Fibroblast of peridontal ligament (primary cell): ENCODE measurements at regions not wholly inside any gene's neighbourhood (a gene's known extent, or its start where the extent isn't known, plus 50 kb on each side); places are given as distances from the start of the nearest gene placed in this dataset.
"Not testable (repeated sequence)": the region's sequence is repeated elsewhere in the genome, so short reads cannot be mapped to it uniquely, and the experiment has no call there.

Experiments
- DNase-seq: peaks from one replicate; pipeline ENCODE4 v3.0.0-alpha.2; 2010; ENCODE audit errors: extremely low read depth

GRCh38 chr11:109046284-109046992 is 375.6 kb upstream of the C11orf87 start:
- no peak for DNase-seq

GRCh38 chr11:109048098-109048497 is 373.9 kb upstream of the C11orf87 start:
- DNase-seq = peak; percentile 54

GRCh38 chr11:109051200-109051599 is 370.8 kb upstream of the C11orf87 start:
- no peak for DNase-seq

DNA sequence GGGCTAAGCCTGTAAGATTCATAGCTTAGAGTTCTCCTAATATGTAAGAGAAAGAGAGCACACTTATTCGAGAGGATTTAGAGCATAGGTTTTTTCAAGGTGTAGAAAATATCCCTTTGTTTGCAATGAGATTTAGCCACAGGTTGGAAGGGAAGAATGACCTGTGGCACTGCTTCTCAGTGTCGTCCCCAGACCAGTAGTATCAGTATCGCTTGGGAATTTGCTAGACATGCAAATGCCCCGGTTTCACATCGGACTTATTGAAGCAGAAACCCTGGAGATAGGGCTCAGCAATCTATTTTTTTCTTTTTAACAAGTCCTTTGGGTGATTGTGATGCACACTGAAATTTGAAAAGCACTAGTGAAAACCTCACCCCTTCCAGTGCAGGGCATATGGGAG is 362.6 kb upstream of the C11orf87 start:
- no peak for DNase-seq

- DNase-seq = no peak
Observed at GRCh38 chr11:109061394-109061793, 360.6 kb upstream of the C11orf87 start.

GRCh38 chr11:109062445-109062844 is 359.5 kb upstream of the C11orf87 start:
- peak; percentile 64 for DNase-seq

GRCh38 chr11:109062871-109063270 is 359.1 kb upstream of the C11orf87 start:
- DNase-seq = no peak

DNA sequence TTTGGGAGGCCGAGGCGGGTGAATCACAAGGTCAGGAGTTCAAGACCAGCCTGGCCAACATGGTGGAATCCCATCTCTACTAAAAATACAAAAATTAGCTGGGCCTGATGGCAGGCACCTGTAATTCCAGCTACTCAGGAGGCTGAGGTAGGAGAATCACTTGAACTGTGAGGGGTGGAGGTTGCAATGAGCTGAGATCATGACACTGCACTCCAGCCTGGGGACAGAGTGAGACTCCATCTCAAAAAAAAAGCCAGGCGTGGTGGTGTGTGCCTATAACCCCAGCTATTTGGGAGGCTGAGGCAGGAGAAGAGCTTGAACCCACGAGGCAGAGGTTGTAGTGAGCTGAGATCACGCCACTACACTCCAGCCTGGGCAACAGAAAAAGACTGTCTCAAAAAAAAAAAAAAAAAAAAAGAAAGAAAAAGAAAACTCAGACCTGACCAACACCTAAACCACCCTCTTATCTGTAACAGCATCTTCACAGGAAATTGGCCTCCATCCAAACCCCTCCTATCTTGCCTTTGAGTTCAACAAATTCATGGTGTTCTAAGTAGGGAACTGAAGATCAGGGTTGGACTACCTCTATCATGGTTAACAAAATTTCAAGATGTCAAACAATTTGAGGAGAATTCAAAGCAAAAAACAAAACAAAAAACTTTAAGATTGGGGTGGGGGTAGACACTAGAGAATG is 357.2 kb upstream of the C11orf87 start:
- DNase-seq = not testable (repeated sequence)

DNA sequence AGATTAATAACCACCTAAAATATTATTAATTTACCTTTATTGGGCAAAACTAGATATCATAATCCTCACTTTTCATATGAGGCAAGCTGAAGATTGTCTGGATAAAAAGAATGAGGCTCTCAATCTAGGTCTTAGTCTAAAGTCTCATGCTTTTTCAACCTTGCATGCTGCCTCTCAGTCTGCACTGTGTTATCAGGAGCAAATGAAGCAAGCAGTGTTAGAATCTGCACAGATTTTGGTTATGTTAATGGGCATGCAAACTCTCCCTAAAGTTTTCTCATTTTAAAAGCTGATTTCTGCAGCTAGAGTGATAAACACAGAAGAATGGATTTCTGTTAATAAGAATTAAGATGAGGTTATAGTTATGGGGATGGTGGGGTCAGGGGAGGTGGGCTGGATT is 350.7 kb upstream of the C11orf87 start:
- DNase-seq = no peak

DNA sequence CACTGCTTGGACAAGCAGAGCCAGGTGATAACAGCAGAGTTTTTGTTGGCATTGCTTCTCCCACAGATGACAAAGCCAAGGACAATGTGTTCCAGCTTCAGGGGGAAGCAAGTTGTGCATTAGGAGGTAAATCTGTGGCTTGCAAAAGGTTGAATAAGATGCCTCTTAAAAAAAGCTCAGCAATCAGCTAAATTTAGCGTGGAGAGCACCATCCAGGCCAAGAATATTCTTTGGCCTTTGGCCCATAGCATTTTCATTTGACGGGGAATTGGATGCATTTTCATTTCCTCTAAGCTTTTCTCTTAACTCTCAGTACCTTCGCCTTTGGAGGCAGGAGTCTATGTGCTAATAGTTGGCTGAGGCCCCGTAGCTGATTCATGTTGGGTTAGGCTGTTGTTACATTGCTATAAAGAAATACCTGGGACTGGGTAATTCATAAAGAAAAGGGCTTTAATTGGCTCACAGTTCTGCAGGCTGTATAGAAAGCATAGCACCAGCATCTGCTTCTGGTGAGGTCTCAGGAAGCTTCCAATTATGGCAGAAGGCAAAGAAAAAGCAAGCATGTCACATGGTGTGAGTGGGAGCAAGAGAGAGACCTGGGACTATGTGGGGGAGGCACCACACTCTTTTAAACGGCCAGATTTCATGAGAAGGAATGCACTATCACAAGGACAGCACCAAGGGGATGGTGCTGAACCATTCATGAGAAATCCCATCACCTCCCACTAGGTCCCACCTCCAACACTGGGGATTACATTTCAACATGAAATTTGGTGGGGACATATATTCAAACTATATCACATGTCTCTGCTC is 350.1 kb upstream of the C11orf87 start:
- peak; percentile 36 for DNase-seq

DNA sequence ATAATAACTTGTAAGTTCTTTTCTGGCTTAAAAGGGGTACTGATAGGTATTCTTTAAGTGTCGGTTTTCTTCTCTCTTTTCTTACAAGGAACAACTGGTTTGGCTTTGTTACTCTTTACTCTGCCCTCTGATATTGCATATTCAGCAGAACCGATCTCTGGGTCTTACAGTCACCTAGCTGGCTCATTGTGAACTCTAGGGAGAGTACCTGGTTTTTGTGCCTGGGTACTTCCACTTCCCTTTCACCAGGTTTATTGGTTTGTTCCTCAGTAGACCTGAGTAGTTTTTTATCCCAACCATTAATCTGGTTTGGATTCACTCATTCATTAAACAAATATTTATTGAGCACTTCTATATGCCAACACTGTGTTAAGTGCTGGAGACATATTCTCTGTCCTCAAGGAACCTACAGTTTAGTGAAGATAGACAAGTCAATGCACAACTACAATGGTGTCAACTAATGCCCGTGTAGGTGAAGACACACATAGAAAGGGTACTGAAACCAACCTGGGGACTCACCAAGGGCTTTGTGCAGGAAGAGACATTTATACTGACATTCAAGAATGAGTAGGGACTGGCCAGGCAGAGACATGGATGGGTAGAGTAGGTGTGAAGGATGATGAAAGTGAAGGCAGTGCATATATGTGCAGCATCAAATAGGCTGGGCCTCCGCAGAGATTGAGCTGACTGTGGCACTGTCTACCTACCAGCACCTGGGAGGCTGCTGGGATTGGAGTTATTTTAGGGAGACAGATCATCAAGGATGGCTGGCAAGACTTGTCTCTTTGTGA is 348.8 kb upstream of the C11orf87 start:
- DNase-seq = no peak

DNA sequence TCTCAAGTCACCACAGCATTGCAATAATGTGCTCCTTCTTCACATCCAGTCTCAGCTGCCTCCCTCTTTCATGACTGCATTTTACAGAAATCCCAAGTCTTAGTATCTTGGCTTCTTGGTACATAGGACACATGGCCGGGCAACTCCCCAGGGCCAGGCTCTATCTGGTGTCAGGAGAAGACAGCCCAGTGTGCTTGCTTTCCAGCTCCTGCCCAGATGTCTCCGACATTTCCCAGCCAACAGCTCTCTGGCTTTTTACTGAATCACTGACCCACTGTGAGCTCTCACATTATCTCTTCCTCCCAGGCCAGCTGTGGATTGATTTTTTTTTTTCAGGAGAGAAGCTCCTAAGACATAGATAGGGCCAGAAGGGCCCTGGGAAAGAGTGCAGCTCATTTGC is 346.0 kb upstream of the C11orf87 start:
- DNase-seq = no peak

DNA sequence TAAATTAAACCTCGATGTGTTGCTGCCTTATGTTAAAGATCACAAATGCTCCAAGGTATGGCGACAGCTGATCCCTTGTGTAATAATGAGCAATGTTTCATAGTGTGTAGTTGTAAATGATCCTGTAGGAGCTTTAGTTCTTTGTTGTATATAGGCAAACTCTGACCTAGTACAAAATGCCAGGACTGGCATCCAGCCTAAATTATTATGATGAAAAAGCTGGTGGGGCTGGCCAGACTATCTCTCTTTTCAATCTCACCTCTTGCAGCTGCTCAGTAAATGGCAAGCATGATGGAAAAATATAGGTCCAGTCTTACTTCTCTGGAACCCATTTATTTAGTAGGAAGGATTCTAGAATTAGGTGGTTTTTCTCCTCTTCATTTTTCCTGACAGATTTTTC is 345.1 kb upstream of the C11orf87 start:
- no peak for DNase-seq

DNA sequence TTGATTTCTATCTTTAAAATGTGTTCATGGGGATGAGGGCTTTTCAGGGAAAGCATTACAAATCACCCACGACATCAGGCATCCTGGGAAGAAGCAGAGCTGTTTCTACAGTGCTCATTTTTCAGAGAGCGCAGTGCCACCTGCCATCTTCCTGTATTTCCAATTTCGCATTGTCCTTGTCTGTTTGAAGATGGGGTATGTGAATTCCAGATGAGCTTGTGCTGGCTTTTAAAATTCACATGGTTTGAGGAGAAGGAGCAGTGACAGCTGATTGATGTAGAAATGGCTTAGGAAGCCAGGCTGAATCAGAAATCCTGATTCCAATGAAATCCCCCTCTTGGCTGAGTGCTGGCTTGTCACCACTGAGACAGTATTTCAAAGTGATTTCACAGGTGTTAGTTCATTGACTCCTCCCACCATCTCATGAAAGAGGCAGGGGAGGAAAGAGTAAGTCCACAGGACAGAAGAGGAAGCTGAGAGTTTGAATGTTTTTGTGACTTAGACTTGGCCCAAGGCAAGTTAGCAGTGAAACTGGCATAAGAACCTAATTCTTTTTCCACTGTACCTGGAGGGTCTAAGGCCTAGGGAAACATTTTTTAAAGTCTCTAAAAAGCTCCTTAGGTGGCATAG is 344.6 kb upstream of the C11orf87 start:
- no peak for DNase-seq

DNA sequence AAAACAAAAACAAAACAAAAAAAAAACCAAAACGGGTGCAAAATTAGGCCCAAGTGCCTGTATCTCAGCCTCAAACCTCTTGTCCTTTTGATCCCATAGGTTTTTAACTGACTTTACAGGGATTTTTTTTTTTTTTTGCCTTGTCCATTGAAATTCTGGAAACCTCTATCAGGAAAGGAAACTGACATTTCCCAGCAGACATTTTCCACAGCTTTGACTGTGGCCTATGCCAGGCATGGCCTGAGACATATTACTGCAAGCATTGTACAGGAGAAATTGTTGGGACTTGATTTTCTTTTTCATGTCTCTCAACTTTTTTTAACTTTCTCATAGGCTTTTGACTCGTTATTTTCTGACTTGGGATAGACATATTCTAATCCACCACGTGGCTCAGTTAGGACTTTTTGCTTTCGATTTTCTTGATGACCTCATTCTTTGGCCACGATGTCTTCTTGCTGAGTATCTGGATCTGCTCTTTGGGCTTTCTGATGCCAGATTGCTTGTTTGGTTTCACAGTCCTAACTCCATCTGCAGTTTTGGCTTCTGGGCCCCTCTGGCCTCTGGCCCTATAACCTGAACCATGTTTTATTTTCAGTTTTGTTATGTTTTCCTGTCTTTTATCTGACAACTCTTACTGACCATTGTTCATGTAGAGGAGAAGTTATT is 336.1 kb upstream of the C11orf87 start:
- peak; percentile 48 for DNase-seq

DNA sequence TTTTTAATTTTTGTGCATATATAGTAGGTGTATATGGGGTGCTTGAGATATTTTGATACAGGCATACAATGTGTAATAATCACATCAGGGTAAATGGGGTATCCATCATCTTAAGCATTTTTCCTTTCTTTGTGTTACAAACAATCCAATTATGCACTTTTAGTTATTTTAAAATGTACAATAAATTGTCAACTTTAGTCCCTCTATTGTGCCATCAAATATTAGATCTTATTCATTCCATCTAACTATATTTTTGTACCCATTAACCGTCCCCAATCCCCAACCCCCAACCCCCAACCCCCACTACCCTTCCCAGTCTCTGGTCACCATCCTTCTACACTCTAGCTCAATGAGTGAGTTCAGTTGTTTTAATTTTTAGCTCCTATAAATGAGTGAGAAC is 335.1 kb upstream of the C11orf87 start:
- no peak for DNase-seq

- DNase-seq = no peak
Observed at GRCh38 chr11:109088086-109088485, 333.9 kb upstream of the C11orf87 start.

GRCh38 chr11:109089144-109089543 is 332.8 kb upstream of the C11orf87 start:
- DNase-seq = no peak

GRCh38 chr11:109093354-109093753 is 328.6 kb upstream of the C11orf87 start:
- DNase-seq = no peak

DNA sequence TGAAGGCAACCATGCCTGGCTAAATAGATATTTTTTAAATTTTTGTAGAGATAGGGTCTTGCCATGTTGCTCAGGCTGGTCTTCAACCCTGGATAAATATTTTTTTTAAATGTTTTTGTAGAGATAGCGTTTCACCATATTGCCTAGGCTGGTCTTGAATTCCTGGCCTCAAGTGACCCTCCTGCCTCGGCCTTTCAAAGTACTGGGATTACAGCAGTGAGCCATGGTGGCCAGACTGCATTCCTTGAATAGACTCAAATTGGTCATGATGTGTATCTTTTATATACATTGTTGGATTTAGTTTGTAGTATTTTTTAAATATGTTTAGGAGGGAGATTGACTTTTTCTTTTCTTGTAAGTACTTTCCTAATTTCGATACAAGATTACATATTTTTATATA is 325.7 kb upstream of the C11orf87 start:
- DNase-seq = no peak
